ENCODE measurements at regions not wholly inside any gene's neighbourhood (a gene's known extent, or its start where the extent isn't known, plus 50 kb on each side); places are given as distances from the start of the nearest gene placed in this dataset.

GRCh38 chr1:78427506-78427905 lies 63.3 kb upstream of the PTGFR start:
- TF ChIP-seq, protein P1, sequence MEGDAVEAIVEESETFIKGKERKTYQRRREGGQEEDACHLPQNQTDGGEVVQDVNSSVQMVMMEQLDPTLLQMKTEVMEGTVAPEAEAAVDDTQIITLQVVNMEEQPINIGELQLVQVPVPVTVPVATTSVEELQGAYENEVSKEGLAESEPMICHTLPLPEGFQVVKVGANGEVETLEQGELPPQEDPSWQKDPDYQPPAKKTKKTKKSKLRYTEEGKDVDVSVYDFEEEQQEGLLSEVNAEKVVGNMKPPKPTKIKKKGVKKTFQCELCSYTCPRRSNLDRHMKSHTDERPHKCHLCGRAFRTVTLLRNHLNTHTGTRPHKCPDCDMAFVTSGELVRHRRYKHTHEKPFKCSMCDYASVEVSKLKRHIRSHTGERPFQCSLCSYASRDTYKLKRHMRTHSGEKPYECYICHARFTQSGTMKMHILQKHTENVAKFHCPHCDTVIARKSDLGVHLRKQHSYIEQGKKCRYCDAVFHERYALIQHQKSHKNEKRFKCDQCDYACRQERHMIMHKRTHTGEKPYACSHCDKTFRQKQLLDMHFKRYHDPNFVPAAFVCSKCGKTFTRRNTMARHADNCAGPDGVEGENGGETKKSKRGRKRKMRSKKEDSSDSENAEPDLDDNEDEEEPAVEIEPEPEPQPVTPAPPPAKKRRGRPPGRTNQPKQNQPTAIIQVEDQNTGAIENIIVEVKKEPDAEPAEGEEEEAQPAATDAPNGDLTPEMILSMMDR (IDR thresholded peaks at IDR 0.05), result no peak
- TF ChIP-seq EZH2 (IDR thresholded peaks at IDR 0.05; ENCODE audit: borderline replicate concordance, insufficient read depth, low read depth, low read length, poor library complexity, severe bottlenecking), result no peak

Data from B cell (primary cell).